HG02840 (cell line): ENCODE measurements at regions not wholly inside any gene's neighbourhood (a gene's known extent, or its start where the extent isn't known, plus 50 kb on each side); places are given as distances from the start of the nearest gene placed in this dataset.

Source experiments
- ATAC-seq: cut with Tn5 transposase; IDR thresholded peaks from one replicate; pipeline ENCODE4 v1.9.1; 2021; ENCODE audit warnings: mild to moderate bottlenecking, moderate library complexity, moderate number of reproducible peaks; ENCODE audit not compliant: unreplicated experiment, low FRiP score

DNA sequence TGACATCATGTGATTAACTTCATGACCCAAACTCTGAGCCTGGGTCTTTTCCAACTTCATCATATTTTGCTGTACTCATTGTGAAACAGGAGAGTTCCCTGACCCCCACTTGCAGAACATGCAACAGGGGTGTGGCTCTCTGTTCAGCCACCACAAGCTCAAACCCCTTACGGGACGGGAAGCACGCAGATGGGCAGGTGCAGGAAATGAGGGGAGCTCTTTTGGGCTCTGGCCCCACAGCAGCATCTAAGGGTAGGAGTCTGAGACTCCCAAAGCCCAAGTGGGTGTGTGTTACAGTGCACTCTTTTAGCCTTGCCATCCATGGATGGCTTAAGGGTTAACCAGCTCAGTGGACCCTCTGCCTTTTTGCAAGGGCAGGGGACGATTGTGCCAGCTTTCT is 599.5 kb upstream of the SMIM31 start:
- ATAC-seq: no peak

DNA sequence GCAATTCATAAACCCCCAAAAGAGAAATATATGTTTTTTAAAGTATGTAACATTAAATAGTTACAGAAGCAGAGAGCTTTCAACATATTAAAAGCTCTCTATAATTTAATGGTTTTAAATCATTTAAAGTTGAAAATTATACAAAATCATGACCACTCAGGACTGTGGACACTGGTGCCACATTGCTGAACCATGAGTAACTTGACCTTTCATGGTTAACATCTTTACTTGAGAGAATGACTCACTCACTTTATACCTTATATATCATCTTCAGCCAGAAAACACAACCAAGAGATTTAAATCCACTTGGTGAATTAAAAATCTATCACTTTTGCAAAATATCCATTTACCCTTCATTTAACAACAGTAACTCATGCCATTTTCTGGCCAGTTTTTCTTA is 584.3 kb upstream of the SMIM31 start:
- no peak for ATAC-seq

DNA sequence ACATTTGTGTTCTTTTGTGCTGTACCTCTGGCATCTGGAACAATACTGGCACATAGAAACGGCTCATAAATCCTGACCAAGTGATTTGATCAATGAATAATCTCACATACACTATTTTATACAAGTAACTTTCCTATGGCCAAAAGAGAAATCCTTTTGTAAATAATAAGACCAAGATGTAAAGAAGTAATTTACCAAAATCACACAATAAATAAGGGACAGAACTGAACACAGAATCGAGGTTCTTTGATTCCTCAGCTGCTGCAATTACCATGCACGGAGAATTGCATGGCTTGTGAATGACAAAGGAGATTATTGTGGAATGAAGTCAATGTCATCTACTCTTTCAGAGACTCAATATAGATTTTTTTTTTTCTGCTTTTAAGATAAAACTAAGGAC is 576.8 kb upstream of the SMIM31 start:
- ATAC-seq: no peak

DNA sequence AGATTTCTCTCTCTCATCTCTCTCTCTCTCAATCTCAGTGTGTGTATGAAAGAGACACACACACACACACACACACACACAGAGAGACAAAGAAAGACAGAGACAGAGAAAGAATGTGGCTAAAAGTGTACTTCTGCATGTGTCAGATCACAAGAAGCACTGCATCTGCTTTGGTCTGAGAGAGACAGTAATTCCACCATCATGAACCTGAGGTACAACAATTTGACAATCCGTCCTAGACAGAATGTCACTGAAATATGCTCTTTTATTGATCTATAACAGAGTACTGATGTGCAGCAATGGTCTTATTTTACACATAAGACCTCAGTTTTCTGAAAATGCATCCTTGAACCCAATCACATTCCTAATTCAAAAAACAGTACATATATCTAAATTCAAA is 576.2 kb upstream of the SMIM31 start:
- ATAC-seq: no peak

DNA sequence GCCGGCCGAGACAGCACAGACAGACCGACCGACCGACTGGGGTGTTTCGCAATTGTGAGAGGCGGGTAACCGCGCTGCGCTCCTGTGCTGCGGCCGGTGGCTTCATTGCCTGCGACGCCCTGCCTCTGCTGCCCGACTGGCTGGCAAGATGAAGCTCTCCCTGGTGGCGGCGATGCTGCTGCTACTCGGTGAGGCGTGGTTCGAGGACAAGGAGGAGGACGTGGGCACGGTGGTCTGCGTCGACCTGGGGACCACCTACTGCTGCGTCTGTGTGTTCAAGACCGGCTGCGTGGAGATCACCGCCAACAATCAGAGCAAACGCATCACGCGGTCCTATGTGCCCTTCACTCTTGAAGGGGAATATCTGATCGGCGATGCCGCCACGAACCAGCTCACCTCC is 565.7 kb upstream of the SMIM31 start:
- ATAC-seq: no peak

DNA sequence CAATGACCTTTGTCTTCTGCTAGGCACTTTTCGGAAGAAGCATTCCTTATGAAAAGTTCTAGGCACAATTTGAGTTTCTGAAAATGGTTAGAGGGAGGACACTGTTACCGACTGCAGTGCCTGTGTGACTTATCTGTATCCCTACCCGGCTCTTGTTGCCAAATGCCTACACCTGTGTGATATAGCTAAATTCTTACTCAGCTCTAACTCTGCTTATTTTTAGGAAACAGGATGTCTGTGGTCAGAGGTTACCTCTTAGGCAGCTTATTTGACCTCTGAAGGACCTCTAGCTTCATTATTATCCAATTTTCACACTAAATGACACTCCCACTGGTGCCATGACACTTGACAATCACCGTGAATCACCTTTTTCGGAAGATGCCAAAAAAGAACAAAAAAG is 561.1 kb upstream of the SMIM31 start:
- ATAC-seq: no peak

DNA sequence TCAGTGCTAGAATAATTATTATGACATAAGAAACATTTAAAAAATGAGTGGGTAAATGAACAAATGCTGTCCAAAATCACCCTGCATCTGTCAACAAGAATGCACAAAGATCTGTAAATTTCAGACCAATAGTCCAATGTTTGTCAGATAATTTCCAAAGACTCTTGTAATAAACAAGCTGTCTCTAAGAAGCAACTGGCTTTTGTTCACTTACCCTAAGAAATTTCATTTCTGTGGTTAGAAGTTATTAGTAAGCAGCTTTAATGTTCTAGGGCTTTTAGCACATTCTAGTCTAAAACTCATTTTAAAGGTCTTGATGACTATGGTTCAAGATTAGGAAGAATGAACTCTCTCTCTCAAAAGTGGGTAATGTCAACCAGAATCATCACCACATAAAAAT is 560.3 kb upstream of the SMIM31 start:
- ATAC-seq: no peak

DNA sequence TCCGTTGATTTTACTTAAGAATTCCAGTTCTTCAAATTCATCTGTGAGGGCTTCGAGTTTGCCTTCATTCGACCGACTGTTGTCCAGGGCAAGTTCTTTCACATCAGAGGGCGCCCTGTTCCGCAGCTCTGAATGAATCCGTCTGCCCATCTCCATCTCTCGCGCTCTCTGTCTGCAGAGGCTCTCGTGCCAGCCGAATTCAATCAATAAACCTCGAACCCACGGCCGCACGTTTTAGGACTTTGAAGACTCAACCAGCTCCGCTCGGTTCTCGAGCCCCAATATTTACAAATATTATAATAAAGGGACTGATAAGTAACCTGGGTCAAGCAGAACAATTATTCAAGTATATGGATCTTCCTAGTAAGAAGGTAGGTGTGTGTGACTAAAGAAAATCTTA is 556.4 kb upstream of the SMIM31 start:
- ATAC-seq: no peak

DNA sequence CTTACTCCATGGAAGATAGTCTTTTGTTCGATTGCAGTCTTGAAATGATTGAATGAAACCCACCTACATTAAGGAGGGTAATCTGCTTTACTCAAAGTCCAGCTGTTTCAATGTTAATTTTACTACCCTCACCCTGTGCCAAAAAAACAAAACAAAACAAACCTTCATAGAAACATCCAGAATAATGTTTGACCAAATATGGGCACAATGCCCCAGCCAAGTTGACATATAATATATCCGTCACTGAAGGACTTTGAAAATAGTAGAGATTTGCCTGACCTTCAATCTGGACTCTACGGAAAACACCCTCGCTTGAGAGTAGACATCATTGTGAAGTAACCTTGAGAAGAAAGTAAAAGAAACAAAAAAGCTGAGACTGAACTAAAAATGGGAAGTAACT is 550.5 kb upstream of the SMIM31 start:
- no peak for ATAC-seq

DNA sequence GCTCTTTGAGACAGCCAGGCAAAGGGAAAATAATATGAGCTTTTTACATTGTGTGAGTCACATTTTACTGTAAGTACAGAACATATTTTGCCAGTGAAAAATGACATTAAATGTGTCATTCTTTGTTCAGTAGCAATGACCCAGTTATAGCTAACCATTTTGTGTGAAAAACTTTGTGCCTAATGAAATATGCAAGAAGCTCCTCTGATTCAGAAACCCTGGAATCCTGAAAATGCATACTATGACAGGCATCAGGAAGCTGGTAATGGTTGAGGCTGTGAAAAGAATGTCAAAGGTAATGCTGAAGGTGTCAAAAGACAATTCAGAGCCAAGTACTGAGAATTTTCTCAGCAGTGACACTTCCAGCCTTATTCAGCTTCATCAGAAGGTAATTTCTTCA is 549.5 kb upstream of the SMIM31 start:
- ATAC-seq: no peak

DNA sequence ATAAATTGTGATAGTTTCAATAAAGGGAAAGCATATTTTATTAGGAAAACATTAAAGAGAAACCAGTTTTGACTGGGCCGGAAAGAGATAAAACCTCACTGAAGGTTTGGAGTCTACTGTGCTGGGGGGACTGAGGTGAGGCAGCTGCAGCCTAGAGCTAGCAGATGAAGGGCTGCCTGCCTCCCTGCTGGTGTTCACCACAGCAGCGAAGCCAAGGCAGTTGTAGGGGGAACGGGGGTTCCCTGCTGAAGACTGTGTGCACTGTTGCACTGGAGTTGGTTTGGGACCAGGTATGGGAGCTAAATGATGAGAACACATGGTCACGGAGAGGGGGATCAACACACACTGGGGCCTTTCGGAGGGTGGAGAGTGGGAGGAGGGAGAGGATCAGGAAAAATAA is 546.5 kb upstream of the SMIM31 start:
- ATAC-seq: no peak

DNA sequence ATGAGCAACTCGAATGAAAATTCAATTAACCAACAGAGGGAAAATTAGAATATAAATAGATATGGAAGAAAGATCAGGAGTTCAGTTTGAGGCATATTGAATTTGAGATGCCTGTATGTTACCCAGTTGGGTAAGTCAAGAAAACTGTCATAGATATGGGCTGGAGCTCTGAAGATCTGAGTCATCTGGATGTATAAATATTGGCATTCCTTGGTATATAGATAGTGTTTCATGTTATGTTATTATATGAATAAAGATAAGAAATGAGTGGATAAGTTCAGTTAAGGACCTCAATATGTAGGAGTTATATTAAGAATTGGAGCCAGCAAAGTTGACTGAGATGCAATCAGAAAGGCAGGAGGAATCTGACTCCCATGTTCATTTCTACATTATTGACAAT is 543.6 kb upstream of the SMIM31 start:
- ATAC-seq: no peak

DNA sequence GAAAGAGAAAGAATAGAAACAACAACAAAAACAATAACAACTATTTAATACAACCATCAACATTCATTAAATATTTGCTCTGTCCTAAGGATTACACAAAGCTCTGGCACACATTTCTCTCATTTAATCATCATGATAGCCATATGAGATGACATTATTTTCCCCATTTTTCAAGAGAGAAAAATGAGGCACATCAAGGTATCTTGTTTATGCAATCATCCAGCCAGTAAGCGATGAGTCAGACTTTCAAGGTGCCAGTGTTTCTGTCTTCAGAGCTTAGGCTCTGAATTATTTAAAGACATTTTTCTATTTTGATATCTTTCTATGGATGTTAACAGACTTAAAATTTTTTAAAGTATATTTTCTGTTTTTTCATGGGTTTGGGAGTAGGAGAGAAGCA is 541.8 kb upstream of the SMIM31 start:
- ATAC-seq: no peak

DNA sequence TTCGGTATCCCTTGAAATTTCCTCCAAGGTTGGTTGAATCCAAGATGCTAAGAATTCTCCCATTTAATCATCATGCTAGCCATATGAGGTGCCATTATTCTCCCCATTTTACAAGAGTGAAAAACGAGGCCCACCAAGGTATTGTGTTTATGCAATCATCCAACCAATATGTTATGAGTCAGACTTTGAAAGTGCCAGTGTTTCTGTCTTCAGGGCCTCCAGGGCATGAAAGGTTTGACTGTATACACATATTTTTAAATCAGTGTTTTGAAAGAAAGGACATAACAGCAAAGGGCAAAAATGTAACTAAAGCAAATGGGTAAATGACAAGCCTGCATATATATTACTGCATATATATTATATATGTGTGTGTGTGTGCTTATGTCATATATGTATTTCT is 541.2 kb upstream of the SMIM31 start:
- no peak for ATAC-seq

DNA sequence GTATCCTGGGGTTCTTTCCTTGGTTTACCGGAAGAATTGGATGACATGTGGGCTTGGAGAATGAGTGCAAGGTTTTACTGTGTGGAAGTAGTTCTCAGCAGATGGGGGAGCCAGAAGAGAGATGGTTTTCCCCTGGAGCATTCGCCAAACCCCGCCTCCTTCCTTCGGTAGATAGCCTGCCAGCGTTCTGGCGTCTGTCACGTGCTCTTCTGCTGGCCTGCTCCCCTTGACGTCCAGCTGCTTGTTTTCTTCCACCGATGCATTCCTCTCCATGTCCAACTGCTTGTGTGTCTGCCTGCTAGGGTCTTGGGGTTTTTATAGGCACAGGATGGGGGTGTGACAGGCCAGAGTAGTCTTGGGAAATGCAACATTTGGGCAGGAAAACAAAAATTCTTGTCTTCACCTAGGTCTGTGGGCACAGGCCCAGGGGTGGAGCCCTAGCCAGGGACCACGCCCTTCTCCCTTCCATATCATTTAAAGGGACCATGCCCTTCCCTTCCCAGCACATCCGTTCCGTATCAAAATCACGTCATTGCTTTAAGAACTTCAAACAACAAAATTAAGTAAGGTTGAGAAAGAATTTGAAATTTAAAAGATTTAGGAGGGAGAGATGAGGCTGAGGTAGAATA is 538.7 kb upstream of the SMIM31 start:
- ATAC-seq: no peak

DNA sequence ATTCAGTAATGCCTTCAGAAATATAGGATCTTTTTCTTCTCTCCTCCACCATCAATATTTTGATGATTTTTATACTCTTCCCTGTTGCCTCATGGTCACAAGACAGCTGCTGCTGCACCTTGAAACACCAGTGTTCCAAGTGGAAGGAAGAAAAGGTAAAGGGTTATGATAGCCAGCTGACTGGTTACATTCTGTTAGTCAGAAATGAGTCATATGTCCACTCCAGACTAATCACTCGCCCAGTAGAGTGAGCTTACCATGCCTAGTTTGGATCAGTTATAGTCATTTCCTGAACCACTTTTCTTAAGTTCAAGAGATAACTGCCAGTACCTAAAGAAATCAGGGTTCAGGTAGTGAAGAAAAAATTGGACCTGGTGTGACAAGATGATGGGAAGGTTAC is 532.3 kb upstream of the SMIM31 start:
- ATAC-seq: no peak

DNA sequence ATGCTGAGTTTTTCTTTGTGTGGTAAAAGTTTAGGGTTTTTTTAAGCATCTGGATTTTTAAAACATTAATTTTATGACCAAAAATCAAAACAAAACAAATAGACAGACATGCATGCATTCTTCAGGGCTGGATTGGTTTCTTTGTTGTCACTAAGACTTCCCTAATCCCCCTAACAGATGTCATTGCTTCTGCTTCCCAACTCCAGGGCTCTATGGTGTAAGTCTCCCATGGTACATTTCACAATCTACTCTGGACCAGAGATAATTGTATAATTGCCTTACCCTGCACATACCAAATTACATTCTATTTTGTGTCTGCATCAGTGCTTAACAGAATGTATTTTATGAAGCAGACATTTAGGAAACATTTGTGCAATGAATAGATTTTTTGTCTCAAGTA is 529.1 kb upstream of the SMIM31 start:
- no peak for ATAC-seq

DNA sequence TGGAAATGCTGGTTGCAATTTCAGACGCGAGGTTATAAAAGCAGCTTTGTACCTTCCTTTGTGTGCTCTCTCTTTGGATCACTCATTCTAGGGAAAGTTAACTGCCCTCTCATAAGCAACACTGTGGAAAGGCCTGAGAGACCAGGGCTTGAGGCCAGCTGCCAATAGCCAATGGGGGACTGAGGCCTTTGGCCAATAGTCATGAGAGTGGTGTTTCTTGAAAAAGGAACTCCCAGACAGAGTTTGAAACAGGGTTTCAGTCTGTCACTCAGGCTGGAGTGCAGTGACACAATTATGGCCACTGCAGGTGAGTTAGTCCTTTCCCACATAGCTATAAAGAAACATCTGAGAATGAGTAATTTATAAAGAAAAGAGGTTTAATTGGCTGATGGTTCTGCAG is 524.7 kb upstream of the SMIM31 start:
- ATAC-seq: no peak

DNA sequence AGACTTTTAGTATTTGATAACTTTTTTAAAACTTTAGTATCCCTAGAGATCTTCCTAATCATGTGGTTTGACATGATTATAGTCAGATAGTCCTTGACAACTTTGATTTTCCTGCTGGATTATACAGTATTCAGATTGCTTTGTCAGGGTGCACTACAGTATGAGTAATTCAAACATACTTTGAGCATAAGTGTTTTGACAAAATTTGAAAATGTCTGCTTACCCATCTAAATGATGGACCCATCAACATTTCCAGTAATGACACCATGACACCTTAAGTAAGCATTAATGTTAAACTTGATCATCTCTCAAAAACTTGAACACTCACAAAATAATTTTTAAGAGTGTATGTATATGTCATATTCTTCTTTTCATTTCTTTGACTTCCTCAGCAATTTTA is 514.5 kb upstream of the SMIM31 start:
- ATAC-seq: no peak

DNA sequence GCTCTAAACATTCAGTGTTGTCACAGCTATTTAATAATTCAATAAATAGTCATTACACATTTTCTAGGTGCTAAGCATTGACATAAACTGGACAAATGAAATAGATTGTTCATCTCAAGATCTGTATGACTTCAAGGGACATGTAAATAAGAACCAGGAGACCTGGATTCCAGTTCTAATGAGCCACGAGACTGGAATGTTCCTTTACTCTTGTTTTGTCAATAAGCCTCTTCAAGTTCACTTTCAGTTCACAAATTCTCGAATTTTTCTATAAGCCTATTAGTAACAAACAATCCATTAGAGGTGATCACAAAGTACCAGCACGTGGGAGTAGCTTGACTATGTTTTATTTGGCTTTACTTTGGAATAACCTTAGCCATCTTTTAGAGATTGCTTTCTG is 514.0 kb upstream of the SMIM31 start:
- no peak for ATAC-seq

DNA sequence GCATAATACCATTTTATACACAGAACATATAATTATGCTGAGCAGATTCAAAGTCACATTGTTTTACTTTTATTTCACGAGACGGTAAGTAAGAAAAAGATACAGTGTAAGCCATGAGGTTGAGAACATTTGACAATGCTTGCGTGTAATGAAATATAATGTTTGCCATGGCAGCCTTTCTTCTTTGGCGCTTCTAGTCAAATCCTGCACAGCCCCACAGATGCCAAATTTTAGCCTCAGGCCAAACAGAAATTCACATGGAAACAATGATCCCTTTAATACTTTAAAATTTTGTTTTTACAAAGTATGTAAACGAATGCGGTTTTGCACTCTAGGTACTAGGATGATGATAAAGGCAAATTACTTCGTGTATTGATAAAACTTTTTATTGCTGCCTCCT is 502.7 kb upstream of the SMIM31 start:
- no peak for ATAC-seq

DNA sequence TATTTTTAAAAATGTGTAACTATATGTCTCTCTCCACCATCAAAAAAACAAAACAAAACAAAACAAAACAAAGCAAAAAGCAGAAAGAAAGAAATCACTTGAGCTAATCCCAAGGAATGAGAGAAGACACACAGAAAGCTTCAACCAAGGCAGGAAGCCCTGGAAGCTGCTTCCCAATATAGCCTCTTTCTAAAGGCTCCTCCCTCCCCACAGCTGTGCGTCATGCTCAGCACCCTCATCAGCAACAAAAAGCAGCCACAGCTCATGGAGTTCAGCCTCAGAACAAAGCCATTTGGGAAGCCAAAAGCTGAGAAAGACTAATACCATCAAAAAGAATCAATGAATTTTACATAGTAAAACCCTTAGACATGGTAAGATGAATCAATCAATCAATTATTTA is 501.6 kb upstream of the SMIM31 start:
- no peak for ATAC-seq

DNA sequence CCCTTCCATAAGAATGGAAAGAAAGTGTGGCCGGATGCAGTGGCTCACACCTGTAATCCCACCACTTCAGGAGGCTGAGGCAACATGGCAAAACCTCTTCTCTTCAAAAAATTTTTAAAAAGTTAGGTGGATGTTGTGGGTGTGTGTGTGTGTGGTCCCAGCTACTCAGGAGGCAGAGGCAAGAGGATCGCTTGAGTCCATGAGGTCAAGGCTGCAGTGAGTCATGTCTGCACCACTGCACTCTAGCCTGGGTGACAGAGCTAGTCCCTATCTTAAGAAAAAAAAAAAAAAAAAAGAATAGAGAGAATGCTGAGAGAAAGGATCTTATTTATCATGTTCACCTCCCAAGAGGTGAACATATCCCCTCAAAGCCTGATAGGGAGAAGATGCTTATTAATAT is 492.1 kb upstream of the SMIM31 start:
- ATAC-seq: no peak
